ENCODE measurements at regions not wholly inside any gene's neighbourhood (a gene's known extent, or its start where the extent isn't known, plus 50 kb on each side); places are given as distances from the start of the nearest gene placed in this dataset.

DNA sequence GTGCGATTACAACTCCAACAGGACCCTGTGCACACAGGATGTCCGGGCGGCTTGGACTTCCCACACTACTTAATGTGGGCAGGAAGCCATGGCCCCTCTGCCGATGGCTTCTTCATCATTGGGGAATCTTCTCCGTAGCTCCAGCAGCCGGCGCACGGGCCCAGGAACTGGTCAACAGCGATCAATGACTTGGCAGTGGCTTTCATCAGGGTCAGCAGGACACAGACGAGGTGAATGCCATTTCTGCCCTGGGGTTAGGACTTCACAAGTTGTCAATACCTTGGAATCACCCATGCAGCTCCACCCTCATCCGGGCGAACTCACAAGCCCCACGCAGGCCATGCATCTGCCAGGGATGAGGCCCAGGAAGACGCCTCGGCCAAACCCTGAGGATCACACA lies 645.7 kb downstream of the BRD1 start:
- no peak for DNase-seq

- no peak for DNase-seq
Observed at GRCh38 chr22:49181431-49181830, 646.2 kb downstream of the BRD1 start.

DNA sequence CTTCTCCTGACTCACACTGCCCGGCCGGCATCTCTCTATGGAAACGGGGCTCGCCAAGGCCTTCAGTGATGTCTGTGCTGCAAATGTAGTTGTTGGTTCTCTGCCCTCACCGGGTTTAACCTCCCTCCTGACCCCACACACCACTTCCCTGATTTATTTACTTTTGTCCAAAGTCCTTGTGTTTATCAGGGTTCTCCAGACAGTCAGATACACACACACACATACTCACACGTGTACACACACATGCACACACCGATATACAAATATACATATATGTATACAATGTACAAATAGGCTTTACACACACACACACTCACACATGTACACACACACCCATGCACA lies 647.0 kb downstream of the BRD1 start:
- no peak for DNase-seq

DNA sequence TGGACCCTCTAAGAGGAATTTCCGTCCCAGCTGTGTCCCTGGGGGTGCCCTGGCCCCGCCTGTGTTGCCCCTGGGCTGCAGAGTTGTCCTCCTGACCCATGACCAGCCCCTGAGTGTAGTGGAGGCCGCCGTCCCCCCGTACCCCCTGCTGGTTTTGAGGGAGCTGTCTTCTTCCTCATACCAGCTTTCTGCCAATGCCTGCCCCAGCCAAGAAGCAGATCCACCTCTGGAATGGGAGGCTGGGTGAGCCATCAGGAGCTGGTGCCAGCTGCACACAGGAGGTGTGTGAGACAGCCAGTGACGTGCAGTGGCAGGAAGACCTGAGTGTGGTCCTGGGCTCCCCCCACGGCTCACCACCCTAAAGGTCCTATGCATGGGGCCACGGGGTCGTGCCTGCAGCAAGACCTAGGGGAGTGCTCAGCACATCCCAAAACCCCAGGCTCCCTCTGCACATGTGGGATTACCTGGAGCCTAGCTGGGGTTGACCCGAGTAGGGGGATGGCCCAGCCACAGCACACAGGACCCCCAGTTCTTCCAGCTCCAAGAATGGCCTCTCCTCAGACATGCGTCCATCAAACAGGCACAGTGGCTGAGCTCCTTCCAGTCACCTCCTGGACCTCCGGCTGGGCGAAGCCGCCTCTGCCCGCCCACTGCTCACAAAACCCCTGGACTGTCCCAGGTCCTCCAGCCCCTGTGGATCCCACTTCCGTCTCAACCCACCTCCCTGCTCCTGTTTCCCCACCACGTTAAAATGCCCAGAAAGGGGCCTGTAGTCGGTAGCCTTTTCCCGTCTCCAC lies 647.6 kb downstream of the BRD1 start:
- DNase-seq = no peak

GRCh38 chr22:49179175-49179574 lies 648.5 kb downstream of the BRD1 start:
- no peak for DNase-seq

DNA sequence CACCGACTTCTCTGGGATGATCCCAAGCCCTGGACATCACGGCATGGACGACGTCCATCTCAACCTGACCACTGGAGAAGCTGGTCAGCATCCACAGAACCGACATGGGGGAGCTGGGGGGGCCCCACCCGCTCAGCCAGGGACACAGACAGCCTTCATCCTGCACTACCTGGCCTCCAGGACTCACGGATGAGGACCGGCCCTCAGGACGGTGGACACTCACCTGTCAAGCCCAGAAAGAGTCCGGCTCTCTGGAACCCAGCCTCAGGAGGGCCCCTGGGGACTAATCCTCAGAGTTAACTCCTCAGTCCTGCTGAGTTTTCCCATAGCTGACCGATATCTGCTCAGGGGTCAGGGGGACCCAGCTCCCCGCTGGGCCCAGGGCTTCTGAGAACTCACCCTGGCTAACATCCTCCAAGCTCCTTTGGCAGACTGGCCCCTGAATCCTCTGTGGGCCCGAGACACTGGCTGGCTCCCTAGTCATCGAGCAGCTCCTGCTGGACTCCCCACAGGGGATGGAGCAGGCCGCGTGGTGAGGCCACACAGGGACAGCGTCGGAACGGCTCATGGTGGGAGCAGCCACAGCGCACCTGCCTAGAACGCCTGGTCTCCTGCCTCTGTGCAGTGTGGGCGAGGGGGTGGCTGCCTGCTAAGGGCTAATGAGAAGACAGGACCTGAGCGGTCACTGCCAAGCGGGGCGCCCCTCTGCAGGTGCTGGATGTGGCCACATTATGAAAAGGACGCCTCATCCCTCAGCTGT lies 649.2 kb downstream of the BRD1 start:
- no peak for DNase-seq

DNA sequence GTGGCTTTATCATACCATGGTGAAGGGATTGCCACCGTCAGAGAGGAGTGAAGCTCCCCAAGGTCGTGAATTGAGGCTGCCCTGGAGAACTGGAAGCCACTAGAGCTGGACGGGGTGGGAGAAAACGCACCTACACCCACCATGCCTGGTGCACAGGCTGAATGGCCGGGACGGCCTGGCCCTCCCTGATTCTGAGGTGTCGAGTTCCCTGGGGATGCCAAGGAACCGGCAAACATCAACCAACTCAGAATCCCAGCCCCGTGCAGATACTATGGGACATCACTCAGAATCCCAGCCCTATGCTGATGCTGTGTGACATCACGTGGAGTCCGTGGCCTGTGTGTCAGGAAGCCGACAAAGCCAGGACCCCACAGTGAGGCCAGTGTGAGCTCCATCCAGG lies 650.0 kb downstream of the BRD1 start:
- DNase-seq = no peak

DNA sequence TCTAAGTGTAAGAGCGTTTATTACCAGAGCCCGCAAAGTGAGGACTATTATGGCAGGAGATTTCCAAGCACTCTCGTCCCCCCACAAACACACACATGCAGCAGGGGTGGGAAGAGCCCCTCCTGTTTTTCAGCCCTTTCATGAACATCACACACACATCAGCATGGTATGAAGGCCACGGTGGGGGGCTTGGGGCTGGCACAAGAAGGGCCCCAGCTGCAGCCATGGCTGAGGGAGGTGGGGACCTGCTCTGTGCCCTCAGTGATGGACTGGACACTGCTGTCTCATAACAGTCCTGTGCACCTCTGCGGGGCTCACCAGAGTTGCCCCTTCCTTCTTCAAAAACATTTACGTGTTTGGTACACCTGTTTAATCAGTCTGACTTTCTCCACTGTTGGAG lies 650.7 kb downstream of the BRD1 start:
- no peak for DNase-seq

DNA sequence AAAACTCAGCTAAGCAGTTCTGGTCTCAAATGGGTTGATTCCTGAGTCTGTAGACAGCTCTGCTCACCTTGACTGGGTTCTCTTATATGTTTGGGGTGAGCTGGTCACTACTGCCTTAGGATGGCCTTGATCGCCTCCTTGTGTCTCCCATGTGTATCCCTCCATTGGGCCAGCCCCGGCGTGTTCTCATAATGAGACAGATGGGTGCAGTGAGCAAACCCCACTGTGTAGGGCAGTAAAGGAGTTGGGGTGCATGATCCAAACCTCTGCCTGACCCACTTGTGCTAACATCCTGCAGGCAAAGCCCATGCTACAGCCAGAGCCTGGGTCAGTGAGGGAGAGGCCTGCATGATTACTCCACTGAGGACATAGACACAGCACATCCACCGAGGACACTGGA lies 657.6 kb downstream of the BRD1 start:
- DNase-seq = no peak

DNA sequence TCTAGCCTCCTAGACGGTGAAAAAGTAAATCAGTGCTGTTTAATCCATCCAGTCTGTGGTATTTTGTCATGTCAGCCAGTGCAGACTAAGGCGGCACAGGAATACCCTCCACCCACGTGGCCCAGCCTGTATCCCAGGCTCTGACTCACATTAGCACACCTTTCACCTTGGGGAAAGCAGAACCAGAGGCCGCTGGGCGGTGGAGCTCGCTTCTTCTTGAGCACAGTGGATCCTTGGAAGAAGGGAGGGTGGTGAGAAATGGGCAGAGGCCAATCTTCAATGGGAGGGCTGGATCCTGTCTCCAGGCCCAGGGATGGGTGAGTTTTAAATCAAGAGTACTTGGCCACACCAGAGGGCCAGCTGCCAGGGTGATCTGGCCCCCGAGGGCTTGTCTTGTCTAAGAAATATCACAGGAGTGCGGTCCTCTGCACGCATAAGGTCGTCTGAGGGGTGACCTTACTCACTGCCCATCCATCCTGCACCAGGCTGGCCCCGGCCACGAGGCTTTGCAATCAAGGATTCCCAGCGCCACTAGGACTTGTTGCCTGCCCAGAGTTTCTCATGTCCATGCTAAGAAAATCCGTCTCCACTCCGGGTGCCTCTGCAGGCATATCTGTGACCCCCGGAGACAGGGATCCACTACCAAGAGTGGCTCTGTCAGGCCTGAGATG lies 658.5 kb downstream of the BRD1 start:
- DNase-seq = no peak

GRCh38 chr22:49168219-49168813 lies 659.4 kb downstream of the BRD1 start:
- no peak for DNase-seq

GRCh38 chr22:49166746-49167145 lies 660.9 kb downstream of the BRD1 start:
- no peak for DNase-seq

DNA sequence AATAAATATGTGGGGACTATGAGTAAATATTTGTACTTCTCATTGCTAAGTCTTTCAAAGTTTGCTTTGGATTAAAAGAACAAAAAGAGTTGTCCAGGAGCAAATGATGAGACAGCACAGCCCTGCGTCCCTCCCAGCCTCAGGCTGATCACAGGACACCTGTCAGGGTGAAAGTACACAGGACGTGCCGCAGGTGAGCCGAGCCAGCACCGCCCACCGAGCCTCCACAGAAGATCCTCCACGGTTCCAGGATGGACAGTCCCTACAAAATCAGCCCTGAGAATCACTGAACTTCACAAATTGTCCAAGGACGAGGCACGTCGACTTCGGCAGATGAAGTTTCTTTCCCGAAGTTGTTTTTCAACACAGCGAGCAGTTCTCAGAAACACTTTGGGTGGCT lies 661.5 kb downstream of the BRD1 start:
- DNase-seq = no peak

DNA sequence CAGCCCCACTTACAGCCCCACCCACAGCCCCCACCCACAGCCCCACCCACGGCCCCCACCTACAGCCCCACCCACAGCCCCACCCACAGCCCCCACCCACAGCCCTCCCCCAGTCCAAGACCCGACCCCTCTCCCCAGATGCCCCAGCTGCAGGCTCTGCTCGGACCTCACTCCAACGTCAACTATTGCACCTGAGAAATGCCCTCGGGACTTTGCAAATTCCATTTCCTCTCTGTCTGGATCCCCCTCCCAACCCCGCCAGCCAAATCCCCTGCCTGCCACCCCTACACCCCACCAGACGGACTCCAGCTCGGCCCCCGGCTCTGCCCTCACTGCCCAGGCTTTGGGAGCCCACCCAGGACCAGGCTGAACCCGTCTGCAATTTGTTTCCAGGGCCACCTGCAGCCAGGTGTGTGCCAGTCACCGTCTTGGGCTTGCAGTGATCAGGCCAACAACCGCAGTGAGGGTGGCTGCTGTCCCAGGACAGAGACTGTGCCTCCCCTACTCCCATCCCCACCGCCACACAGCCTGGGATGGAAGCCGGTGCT lies 662.8 kb downstream of the BRD1 start:
- DNase-seq = no peak

- DNase-seq = no peak
Observed at GRCh38 chr22:49163960-49164690, 663.5 kb downstream of the BRD1 start.

- no peak for DNase-seq
Observed at GRCh38 chr22:49163258-49163959, 664.3 kb downstream of the BRD1 start.

GRCh38 chr22:49162841-49163240 lies 664.8 kb downstream of the BRD1 start:
- no peak for DNase-seq

DNA sequence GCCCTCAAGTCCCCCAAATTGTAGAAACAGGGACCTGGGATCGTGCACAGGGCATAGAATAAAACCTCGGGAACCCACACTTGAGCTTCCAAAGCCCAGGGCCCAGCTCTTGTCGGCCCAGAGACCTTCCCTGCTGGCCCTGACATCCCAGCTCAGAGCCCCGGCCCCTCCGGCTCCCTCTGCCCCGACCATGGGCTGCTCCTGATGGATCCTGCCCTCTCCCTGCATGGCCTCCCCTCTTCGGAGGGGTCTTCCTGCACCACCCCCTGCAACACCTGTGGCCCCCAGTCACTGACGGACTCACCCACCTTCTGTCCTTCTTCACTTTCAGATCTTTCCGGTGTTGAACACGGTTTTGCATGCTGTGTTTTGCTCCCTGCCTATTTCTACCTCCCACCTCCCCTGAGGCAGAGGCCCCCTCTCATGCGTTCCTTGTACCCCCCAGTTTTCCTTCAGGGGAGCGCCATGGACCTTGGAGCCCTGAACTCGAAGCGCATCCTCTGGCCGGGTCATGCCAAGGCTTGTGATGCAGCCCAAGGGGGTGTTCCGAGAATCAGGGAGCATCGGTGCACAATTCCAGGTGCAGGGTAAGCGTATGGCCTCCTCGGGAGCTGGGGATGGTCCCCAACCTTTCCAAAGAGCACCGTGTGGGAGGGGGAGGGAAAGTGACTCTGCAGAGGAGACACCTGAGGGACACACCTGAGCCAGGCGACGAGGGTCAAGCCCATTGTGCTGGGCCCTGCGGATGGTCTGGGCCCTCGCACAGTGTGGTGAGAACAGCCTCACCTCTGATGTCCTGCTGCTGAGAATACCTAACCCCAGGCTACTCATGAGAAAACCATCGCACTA lies 666.4 kb downstream of the BRD1 start:
- DNase-seq = no peak

DNA sequence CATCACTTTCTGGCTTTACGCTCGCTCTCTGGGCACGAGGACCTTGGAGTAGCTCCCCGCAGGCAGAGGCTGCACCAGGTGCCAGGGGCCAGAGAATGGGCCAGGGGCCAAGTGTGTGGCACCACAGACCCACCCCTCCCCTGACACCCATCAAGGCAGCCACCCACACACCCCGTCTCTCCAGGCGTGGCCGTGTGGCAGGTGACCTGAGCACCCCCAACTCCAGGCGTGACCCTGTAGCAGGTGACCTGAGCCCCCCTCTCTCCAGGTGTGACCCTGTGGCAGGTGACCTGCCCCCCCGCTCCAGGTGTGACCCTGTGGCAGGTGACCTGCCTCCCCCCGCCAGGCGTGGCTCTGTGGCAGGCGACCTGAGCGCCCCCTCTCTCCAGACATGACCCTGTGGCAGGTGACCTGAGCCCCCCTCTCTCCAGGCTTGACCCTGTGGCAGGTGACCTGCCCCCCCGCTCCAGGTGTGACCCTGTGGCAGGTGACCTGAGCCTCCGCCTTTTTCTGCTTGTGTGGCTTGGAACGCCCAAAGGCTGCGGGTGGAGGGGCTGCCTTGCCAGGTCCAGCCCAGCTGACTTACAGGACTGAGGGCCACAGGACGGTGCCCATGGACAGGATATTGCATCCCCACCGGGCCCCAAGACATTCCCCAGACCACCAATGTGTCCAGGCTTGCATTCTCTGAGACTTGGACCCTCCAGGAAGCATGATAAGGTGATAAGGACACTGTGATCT lies 667.2 kb downstream of the BRD1 start:
- DNase-seq = no peak

DNA sequence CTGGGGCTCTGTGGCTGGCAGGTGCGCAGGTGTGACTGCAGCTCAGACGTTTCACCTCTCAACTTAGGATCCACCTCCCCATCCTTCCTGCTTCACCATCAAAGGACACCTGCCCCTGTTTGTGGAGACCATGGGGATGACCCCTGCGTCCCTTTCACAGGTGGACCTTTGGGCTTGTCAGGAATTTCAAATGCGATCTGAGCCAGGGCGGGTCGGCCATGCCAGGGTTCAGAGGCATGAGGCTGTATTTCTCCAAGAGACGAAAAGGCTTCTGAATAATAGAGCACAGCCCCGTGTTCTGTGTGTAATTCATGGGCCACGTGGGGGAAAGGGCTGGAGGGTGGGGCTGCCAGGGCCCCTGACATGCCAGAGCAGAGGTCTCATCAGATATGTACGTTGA lies 668.0 kb downstream of the BRD1 start:
- no peak for DNase-seq

Measured in stimulated activated CD4-positive, alpha-beta T cell treated with anti-CD3 and anti-CD28 coated beads, Interleukin-12 subunit alpha, Interleukin-12 subunit beta, amount 100 ng/mL, for 4 hours (primary cell).